ENCODE measurements at regions not wholly inside any gene's neighbourhood (a gene's known extent, or its start where the extent isn't known, plus 50 kb on each side); places are given as distances from the start of the nearest gene placed in this dataset.

- H3K9me3 Mint-ChIP-seq, result no peaks in the 10 kb centered on the region
- intact Hi-C loops (cut with micrococcal nuclease), result no loop called here
- no peak for DNase-seq (ENCODE audit: low spot score)
- H3K36me3 Mint-ChIP-seq (ENCODE audit: low read depth), result no peaks in the 10 kb centered on the region
- H3K4me3 Mint-ChIP-seq (ENCODE audit: low read depth), result no peak overlapping the region
- H3K27me3 Mint-ChIP-seq (ENCODE audit: low read depth), result peaks cover 7% of the 10 kb centered on the region
- no peaks in the 10 kb centered on the region for H3K4me1 Mint-ChIP-seq (ENCODE audit: low read depth)
- H3K27ac Mint-ChIP-seq, result no peak overlapping the region
These were observed 50.8 kb upstream of the MYLIP start for GRCh38 chr6:16078064-16078463.

DNA sequence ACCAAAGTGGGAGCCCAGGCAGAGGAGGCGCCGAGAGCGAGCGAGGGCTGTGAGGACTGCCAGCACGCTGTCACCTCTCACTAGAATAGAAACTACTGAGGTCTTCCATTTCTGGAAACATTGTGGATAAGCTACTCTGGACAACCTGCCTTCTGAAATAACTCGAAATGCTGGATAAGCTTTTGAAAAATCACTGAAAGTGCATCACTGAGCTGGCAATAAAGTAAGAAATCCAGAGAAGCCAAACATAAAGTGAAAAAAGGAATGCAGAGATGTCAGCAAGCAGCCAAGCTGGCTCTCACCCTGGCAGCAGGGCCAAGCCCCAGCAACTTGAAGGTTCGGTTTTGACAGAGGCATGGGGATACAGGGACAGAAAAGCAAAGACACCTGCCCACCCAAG, 59.2 kb upstream of the MYLIP start:
- DNase-seq (ENCODE audit: low spot score), result no peak
- peaks cover 4% of the 10 kb centered on the region for H3K27me3 Mint-ChIP-seq (ENCODE audit: low read depth)
- intact Hi-C loops (cut with micrococcal nuclease), result no loop called here
- no peak overlapping the region for H3K4me3 Mint-ChIP-seq (ENCODE audit: low read depth)
- peaks cover 2% of the 10 kb centered on the region for H3K4me1 Mint-ChIP-seq (ENCODE audit: low read depth)
- no peaks in the 10 kb centered on the region for H3K36me3 Mint-ChIP-seq (ENCODE audit: low read depth)
- H3K27ac Mint-ChIP-seq, result no peak overlapping the region
- no peaks in the 10 kb centered on the region for H3K9me3 Mint-ChIP-seq

GRCh38 chr6:16069222-16069621, 59.7 kb upstream of the MYLIP start:
- Mint-ChIP-seq H3K27ac (no peak overlapping the region), H3K36me3 (ENCODE audit: low read depth) (no peaks in the 10 kb centered on the region), H3K4me3 (ENCODE audit: low read depth) (no peak overlapping the region), H3K27me3 (ENCODE audit: low read depth) (peaks cover 4% of the 10 kb centered on the region), H3K9me3 (no peaks in the 10 kb centered on the region), H3K4me1 (ENCODE audit: low read depth) (peaks cover 2% of the 10 kb centered on the region)
- no peak for DNase-seq (ENCODE audit: low spot score)
- intact Hi-C loops (cut with micrococcal nuclease), result no loop called here

DNA sequence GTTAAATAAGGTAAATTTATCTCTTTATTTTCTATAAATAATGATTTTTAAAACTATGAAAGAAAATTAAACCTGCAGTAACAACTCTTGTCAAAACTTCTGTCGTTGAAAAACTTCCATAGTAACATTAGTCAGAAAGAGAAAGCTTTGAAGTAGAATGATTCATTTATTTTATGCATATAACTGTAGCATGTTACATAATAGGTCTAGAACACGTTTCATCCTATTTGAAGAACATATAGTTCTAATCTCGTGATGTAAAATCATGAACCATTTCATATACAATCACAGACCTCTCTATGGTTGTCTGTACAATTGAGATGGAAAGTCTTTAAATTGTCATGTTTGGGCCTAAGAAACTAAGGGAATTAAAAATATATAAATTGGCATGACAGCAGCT, 61.3 kb upstream of the MYLIP start:
- DNase-seq (ENCODE audit: low spot score), result no peak
- Mint-ChIP-seq H3K9me3 (no peaks in the 10 kb centered on the region), H3K4me1 (ENCODE audit: low read depth) (peaks cover 2% of the 10 kb centered on the region), H3K27ac (no peak overlapping the region), H3K36me3 (ENCODE audit: low read depth) (no peaks in the 10 kb centered on the region), H3K27me3 (ENCODE audit: low read depth) (peaks cover 4% of the 10 kb centered on the region), H3K4me3 (ENCODE audit: low read depth) (no peak overlapping the region)
- intact Hi-C loops (cut with micrococcal nuclease), result no loop called here

GRCh38 chr6:16064671-16065072, 64.2 kb upstream of the MYLIP start:
- Mint-ChIP-seq H3K4me3 (ENCODE audit: low read depth) (no peak overlapping the region), H3K36me3 (ENCODE audit: low read depth) (no peaks in the 10 kb centered on the region), H3K4me1 (ENCODE audit: low read depth) (peaks cover 2% of the 10 kb centered on the region), H3K27me3 (ENCODE audit: low read depth) (peaks cover 2% of the 10 kb centered on the region), H3K27ac (no peak overlapping the region), H3K9me3 (no peaks in the 10 kb centered on the region)
- intact Hi-C loops (cut with micrococcal nuclease), result no loop called here
- DNase-seq (ENCODE audit: low spot score), result no peak

DNA sequence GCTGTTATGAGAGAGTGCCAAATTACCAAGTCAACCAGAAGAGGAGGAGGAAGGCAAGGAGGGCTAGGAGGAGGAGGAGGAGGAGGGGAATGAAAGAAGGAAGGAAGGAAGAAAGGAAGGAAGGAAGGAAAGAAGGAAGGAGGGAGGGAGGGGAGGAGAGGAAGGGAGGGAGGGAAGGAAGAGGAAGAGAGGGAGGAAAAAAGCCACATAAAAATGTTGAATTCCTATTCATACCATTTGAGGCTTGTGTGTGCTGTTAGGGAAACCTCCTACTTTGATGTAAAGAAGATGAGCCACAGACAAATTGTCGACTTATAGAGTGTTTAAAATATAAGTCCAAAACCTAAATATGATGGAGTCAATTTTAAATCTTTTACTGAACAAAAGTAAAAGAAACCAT, 65.3 kb upstream of the MYLIP start:
- H3K4me3 Mint-ChIP-seq (ENCODE audit: low read depth), result no peak overlapping the region
- intact Hi-C loops (cut with micrococcal nuclease), result no loop called here
- no peak for DNase-seq (ENCODE audit: low spot score)
- no peaks in the 10 kb centered on the region for H3K36me3 Mint-ChIP-seq (ENCODE audit: low read depth)
- H3K9me3 Mint-ChIP-seq, result no peaks in the 10 kb centered on the region
- no peak overlapping the region for H3K27ac Mint-ChIP-seq
- peaks cover 2% of the 10 kb centered on the region for H3K4me1 Mint-ChIP-seq (ENCODE audit: low read depth)
- peaks cover 2% of the 10 kb centered on the region for H3K27me3 Mint-ChIP-seq (ENCODE audit: low read depth)

- Mint-ChIP-seq H3K9me3 (no peaks in the 10 kb centered on the region), H3K36me3 (ENCODE audit: low read depth) (no peaks in the 10 kb centered on the region), H3K4me1 (ENCODE audit: low read depth) (peaks cover 2% of the 10 kb centered on the region), H3K4me3 (ENCODE audit: low read depth) (no peak overlapping the region), H3K27me3 (ENCODE audit: low read depth) (peaks cover 2% of the 10 kb centered on the region), H3K27ac (no peak overlapping the region)
- intact Hi-C loops (cut with micrococcal nuclease), result no loop called here
- DNase-seq (ENCODE audit: low spot score), result no peak
These were observed 67.1 kb upstream of the MYLIP start for GRCh38 chr6:16061818-16062217.

DNA sequence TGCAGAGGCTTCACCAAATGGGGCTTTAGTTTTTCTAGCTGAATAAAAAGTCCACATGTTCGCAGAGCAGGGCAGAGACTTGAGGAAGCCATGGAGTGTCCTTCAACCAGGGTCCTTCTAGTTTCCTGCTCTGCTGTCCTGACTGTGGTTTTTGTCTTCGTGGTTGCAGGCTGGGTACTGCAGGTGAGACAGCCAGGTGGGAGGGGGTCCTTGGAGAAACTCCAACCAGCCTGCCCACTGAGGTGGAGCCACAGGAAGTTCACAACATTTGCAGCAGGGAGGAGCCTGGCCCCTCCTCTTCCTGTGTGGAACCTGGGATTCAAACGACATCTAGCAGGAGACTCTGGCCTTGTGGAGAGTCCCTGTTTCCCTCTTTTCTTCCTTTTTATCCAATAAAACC, 68.8 kb upstream of the MYLIP start:
- Mint-ChIP-seq H3K27me3 (ENCODE audit: low read depth) (peaks cover 1% of the 10 kb centered on the region), H3K4me3 (ENCODE audit: low read depth) (no peak overlapping the region), H3K9me3 (no peaks in the 10 kb centered on the region), H3K4me1 (ENCODE audit: low read depth) (peaks cover 7% of the 10 kb centered on the region), H3K36me3 (ENCODE audit: low read depth) (no peaks in the 10 kb centered on the region), H3K27ac (no peak overlapping the region)
- intact Hi-C loops (cut with micrococcal nuclease), result no loop called here
- DNase-seq (ENCODE audit: low spot score), result no peak

GRCh38 chr6:16059496-16059895, 69.4 kb upstream of the MYLIP start:
- Mint-ChIP-seq H3K4me3 (ENCODE audit: low read depth) (no peak overlapping the region), H3K9me3 (no peaks in the 10 kb centered on the region), H3K27me3 (ENCODE audit: low read depth) (no peaks in the 10 kb centered on the region), H3K4me1 (ENCODE audit: low read depth) (peaks cover 5% of the 10 kb centered on the region), H3K36me3 (ENCODE audit: low read depth) (no peaks in the 10 kb centered on the region), H3K27ac (no peak overlapping the region)
- DNase-seq (ENCODE audit: low spot score), result no peak
- intact Hi-C loops (cut with micrococcal nuclease), result no loop called here

DNA sequence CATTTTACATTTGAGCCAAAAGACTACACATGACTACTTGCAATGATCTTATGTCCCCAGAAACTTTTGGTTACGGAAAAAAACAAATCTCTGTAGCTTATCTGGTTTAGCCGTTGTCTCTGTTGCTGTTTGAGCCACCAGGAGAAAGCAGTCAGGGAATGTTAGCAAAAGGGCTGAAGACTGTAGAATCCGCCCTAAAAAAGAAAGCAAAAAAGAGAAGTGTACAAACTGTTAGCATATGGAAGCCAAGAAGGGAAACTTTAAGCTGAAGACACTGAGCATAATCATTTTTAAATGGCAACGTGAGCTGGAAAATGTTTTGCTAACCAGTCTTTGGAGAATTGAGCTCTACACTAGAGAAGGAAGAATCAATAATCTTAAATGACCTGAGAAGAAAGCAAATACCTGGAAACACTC, 69.9 kb upstream of the MYLIP start:
- intact Hi-C loops (cut with micrococcal nuclease), result no loop called here
- peaks cover 5% of the 10 kb centered on the region for H3K4me1 Mint-ChIP-seq (ENCODE audit: low read depth)
- DNase-seq (ENCODE audit: low spot score), result no peak
- no peak overlapping the region for H3K4me3 Mint-ChIP-seq (ENCODE audit: low read depth)
- H3K27ac Mint-ChIP-seq, result no peak overlapping the region
- no peaks in the 10 kb centered on the region for H3K36me3 Mint-ChIP-seq (ENCODE audit: low read depth)
- no peaks in the 10 kb centered on the region for H3K27me3 Mint-ChIP-seq (ENCODE audit: low read depth)
- H3K9me3 Mint-ChIP-seq, result no peaks in the 10 kb centered on the region

GRCh38 chr6:16058201-16058928, 70.5 kb upstream of the MYLIP start:
- Mint-ChIP-seq H3K36me3 (ENCODE audit: low read depth) (no peaks in the 10 kb centered on the region), H3K27ac (no peak overlapping the region), H3K27me3 (ENCODE audit: low read depth) (peaks cover 2% of the 10 kb centered on the region), H3K9me3 (no peaks in the 10 kb centered on the region), H3K4me1 (ENCODE audit: low read depth) (peaks cover 5% of the 10 kb centered on the region), H3K4me3 (ENCODE audit: low read depth) (no peak overlapping the region)
- intact Hi-C loops (cut with micrococcal nuclease), result no loop called here
- DNase-seq (ENCODE audit: low spot score), result no peak

- peaks cover 2% of the 10 kb centered on the region for H3K27me3 Mint-ChIP-seq (ENCODE audit: low read depth)
- no peaks in the 10 kb centered on the region for H3K9me3 Mint-ChIP-seq
- H3K4me1 Mint-ChIP-seq (ENCODE audit: low read depth), result peaks cover 5% of the 10 kb centered on the region
These were observed 71.4 kb upstream of the MYLIP start for GRCh38 chr6:16057446-16057845.

DNA sequence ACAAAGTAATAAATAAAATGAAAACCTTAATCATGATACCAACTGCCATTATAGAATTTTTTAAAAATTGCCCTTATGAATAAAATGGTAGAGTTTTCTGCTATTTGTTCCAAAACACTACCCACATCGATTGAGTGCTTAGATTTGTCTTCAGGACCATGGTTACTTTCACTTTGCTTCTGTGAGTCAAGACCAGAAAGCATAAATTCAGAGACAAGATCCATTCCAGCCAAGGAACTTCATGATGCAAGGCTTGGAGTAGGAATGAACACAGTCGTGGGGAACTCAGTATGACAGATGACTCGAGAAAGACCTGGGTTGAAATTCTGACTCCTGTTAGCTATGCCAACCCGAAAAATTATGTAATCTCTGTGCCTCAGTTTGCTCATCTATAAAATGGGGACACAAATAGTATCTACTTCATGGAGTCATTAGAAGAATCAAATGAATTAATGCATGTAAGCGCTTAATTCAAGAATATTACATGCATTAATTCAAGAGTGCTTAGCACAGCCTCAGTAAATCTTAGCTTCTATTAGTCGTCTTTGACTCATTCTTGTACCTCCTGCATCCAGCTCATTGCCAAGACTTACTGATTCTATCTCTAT, 72.5 kb upstream of the MYLIP start:
- Mint-ChIP-seq H3K27me3 (ENCODE audit: low read depth) (peaks cover 2% of the 10 kb centered on the region), H3K36me3 (ENCODE audit: low read depth) (no peaks in the 10 kb centered on the region), H3K9me3 (no peaks in the 10 kb centered on the region), H3K4me1 (ENCODE audit: low read depth) (peaks cover 5% of the 10 kb centered on the region), H3K4me3 (ENCODE audit: low read depth) (no peak overlapping the region), H3K27ac (no peak overlapping the region)
- DNase-seq (ENCODE audit: low spot score), result no peak
- intact Hi-C loops (cut with micrococcal nuclease), result no loop called here

More at GRCh38 chr6:16057446-16057845, 71.4 kb upstream of the MYLIP start:
- Mint-ChIP-seq H3K36me3 (ENCODE audit: low read depth) (no peaks in the 10 kb centered on the region), H3K4me3 (ENCODE audit: low read depth) (no peak overlapping the region), H3K27ac (no peak overlapping the region)
- intact Hi-C loops (cut with micrococcal nuclease), result no loop called here
- DNase-seq (ENCODE audit: low spot score), result no peak

Data from activated T-helper 2 cell treated with anti-CD3 and anti-CD28 coated beads, Interferon-gamma antibody, Interleukin-2, Interleukin-4, amounts not matched to agents 10 μg/mL and 5 μg/mL and 100 μg/mL, durations not matched to agents 14 hours and 24 hours and 36 hours (primary cell).